ENCODE measurements at regions not wholly inside any gene's neighbourhood (a gene's known extent, or its start where the extent isn't known, plus 50 kb on each side); places are given as distances from the start of the nearest gene placed in this dataset.

DNA sequence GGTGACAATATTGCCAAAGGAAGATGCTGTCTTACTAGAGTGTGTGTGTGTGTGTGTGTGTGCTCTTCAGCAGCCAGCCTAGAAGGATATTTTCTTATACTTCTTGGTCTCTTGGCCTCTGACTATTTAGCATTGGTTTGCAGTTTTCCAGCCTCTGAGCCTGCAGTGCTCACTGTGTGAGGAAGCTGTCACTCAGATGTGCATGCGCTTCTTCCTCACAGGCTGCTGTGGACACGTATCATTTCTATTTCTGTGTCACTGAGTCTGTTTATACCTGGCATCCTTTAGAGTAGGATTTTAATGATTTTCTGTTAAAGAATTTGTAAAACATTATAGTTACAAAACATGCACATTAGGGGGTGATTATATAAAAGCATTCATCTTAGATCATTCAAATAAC, 83.3 kb downstream of the ALDH8A1 start:
- TF ChIP-seq, protein P1, sequence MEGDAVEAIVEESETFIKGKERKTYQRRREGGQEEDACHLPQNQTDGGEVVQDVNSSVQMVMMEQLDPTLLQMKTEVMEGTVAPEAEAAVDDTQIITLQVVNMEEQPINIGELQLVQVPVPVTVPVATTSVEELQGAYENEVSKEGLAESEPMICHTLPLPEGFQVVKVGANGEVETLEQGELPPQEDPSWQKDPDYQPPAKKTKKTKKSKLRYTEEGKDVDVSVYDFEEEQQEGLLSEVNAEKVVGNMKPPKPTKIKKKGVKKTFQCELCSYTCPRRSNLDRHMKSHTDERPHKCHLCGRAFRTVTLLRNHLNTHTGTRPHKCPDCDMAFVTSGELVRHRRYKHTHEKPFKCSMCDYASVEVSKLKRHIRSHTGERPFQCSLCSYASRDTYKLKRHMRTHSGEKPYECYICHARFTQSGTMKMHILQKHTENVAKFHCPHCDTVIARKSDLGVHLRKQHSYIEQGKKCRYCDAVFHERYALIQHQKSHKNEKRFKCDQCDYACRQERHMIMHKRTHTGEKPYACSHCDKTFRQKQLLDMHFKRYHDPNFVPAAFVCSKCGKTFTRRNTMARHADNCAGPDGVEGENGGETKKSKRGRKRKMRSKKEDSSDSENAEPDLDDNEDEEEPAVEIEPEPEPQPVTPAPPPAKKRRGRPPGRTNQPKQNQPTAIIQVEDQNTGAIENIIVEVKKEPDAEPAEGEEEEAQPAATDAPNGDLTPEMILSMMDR (conservative IDR thresholded peaks at IDR 0.05 in 1 of 2, IDR thresholded peaks at IDR 0.05 in 1 of 2; ENCODE audit: low read depth in 1 of 2, low read length in 2 of 2), result no peak
- TF ChIP-seq EZH2 (IDR thresholded peaks at IDR 0.05; ENCODE audit: low read length, missing control alignments), result no peak
